GM12878 (cell line): ENCODE measurements at regions not wholly inside any gene's neighbourhood (a gene's known extent, or its start where the extent isn't known, plus 50 kb on each side); places are given as distances from the start of the nearest gene placed in this dataset.

Experiments
- ATAC-seq: fragments of 200-7000 bp; cut with Tn5 transposase; 3 replicates; pipeline ENCODE4 v1.9.1; 2020; ENCODE audit warnings: mild to moderate bottlenecking, moderate library complexity
- BruUV-seq: library from RNA; stranded (reverse); fragments of 400-500 nt; replicated peaks from 2 replicates; lab custom pipeline; 2021; lab: Mats Ljungman, UMichigan
- CTCF ChIA-PET: fragments of 300-600 bp; sonication (Branson Sonifier 250); formaldehyde crosslinking; extraction: SDS; loops from one replicate; lab custom pipeline; 2021; ENCODE audit warnings: inconsistent platforms; lab: Yijun Ruan, JAX
- POLR2A ChIA-PET: fragments of 350-600 bp; formaldehyde crosslinking; extraction: SDS; loops from one replicate; lab custom pipeline; 2021; ENCODE audit warnings: inconsistent platforms; lab: Charles Lee
- RAD21 ChIA-PET: fragments of 300-600 bp; sonication (Branson Sonifier 250); formaldehyde crosslinking; loops from one replicate; lab custom pipeline; 2023; ENCODE audit warnings: antibody characterized with exemption; ENCODE audit not compliant: unreplicated experiment; lab: Charles Lee
- SMC1A ChIA-PET: fragments of 300-600 bp; sonication (Branson Sonifier 250); formaldehyde crosslinking; loops from one replicate; lab custom pipeline; 2023; ENCODE audit not compliant: unreplicated experiment, uncharacterized antibody; lab: Charles Lee
- DNase-seq: peaks from one replicate; pipeline ENCODE4 v3.0.0-alpha.2; 2011; ENCODE audit warnings: low read depth, low spot score
- FAIRE-seq: peaks from 3 replicates; lab custom pipeline; 2011; peaks lifted over from hg19 to GRCh38; lab: Jason Lieb, UNC
- H2AFZ ChIP-seq: 2 replicates; pipeline ENCODE4 v1.6.0; 2011; ENCODE audit warnings: low read depth, low read length, control low read depth; ENCODE audit not compliant: control insufficient read depth
- H3K27ac ChIP-seq: 2 replicates; pipeline ENCODE4 v1.5.1; 2011; ENCODE audit warnings: control low read depth; ENCODE audit not compliant: control insufficient read depth, insufficient read depth
- H3K27me3 ChIP-seq, 2 experiments: replicated peaks in 1 of 2; 2 replicates each; pipeline versions ENCODE4 v1.6.0 to v1.6.1; 2011; ENCODE audit warnings: low read length in 1 of 2; ENCODE audit not compliant: control insufficient read depth in 2 of 2, insufficient read depth in 2 of 2
- H3K36me3 ChIP-seq, 2 experiments: 2 replicates each; pipeline ENCODE4 v1.5.1; 2011; ENCODE audit warnings: low read length in 1 of 2; ENCODE audit not compliant: control insufficient read depth in 2 of 2, insufficient read depth in 2 of 2
- H3K4me1 ChIP-seq: 2 replicates; pipeline ENCODE4 v1.6.1; 2011; ENCODE audit warnings: mild to moderate bottlenecking, low read length, moderate library complexity, mixed read lengths; ENCODE audit not compliant: control insufficient read depth, insufficient read depth
- H3K4me2 ChIP-seq: 2 replicates; pipeline ENCODE4 v1.6.0; 2011; ENCODE audit warnings: control low read depth; ENCODE audit not compliant: control insufficient read depth, insufficient read depth
- H3K4me3 ChIP-seq: fragments of 200-600 bp; sonication (generic); 2 replicates; pipeline ENCODE4 v1.5.1; 2016
- H3K79me2 ChIP-seq: 2 replicates; pipeline ENCODE4 v1.6.0; 2011; ENCODE audit warnings: low read length; ENCODE audit not compliant: control insufficient read depth, insufficient read depth
- H3K9ac ChIP-seq: 2 replicates; pipeline ENCODE4 v1.8.0; 2011; ENCODE audit warnings: low read length, control low read depth, mixed read lengths; ENCODE audit not compliant: control insufficient read depth, insufficient read depth
- H3K9me3 ChIP-seq: replicated peaks from 3 replicates; pipeline ENCODE4 v1.5.1; 2011; ENCODE audit warnings: mild to moderate bottlenecking, low read length; ENCODE audit not compliant: control insufficient read depth, insufficient read depth
- H4K20me1 ChIP-seq: 2 replicates; pipeline ENCODE4 v1.6.0; 2011; ENCODE audit not compliant: control insufficient read depth, insufficient read depth
- MEF2A ChIP-seq: IDR thresholded peaks from 2 replicates; pipeline ENCODE4 v1.6.1; 2011; ENCODE audit warnings: low read depth, mild to moderate bottlenecking, low read length, moderate library complexity; ENCODE audit not compliant: insufficient read depth
- MTA2 ChIP-seq: fragments of 450-650 bp; IDR thresholded peaks from 2 replicates; pipeline ENCODE4 v1.6.1; 2016; ENCODE audit warnings: low read depth, mild to moderate bottlenecking, moderate library complexity
- POLR2AphosphoS2 ChIP-seq: IDR thresholded peaks from 2 replicates; pipeline ENCODE4 v1.6.1; 2011; ENCODE audit warnings: low read depth, mild to moderate bottlenecking, low read length, improper control_type of control experiment, moderate library complexity
- RB1 ChIP-seq: fragments of 450-650 bp; formaldehyde crosslinking; IDR thresholded peaks from 2 replicates; pipeline ENCODE4 v1.6.1; 2017; ENCODE audit warnings: mild to moderate bottlenecking, borderline replicate concordance
- SPI1 ChIP-seq: IDR thresholded peaks from 2 replicates; pipeline ENCODE4 v1.6.1; 2011; ENCODE audit warnings: low read depth, mild to moderate bottlenecking, low read length, moderate library complexity, borderline replicate concordance; ENCODE audit not compliant: insufficient read depth
- TAF1 ChIP-seq: IDR thresholded peaks from 2 replicates; pipeline ENCODE4 v1.6.1; 2011; ENCODE audit warnings: mild to moderate bottlenecking, low read depth, low read length, borderline replicate concordance
- ZZZ3 ChIP-seq: IDR thresholded peaks from 2 replicates; pipeline ENCODE4 v1.6.1; 2011; ENCODE audit warnings: low read depth; ENCODE audit not compliant: control insufficient read depth, insufficient read length
- WGBS: methylation state at CpG from one replicate; pipeline ENCODE4 v1.1.6; 2016; ENCODE audit warnings: low lambda C conversion rate; ENCODE audit not compliant: insufficient replicate concordance, insufficient coverage; ENCODE audit errors: missing lambda C conversion rate; 5-methylcytosine and 5-hydroxymethylcytosine counted together
- in situ Hi-C: fragments of 300-500 bp; cut with MboI; formaldehyde crosslinking; loops from 9 replicates; pipeline ENCODE4 v1.14.3; 2018; ENCODE audit warnings: mixed read lengths
- intact Hi-C: fragments of 100-400 bp; cut with micrococcal nuclease; formaldehyde crosslinking; loops from one replicate; pipeline ENCODE4 v1.14.2; 2022; ENCODE audit not compliant: unreplicated experiment
- TF ChIP-seq, protein P1 (sequence below): fragments of 450-650 bp; IDR thresholded peaks from 2 replicates; pipeline ENCODE4 v1.6.1; 2017; ENCODE audit warnings: low read depth, mild to moderate bottlenecking, moderate library complexity
- TF ChIP-seq, protein P2 (sequence below): fragments of 150-350 bp; IDR thresholded peaks from 2 replicates; pipeline ENCODE4 v1.6.1; 2014; ENCODE audit warnings: mild to moderate bottlenecking, low read depth, low read length
- TF ChIP-seq, protein P3 (sequence below): fragments of 450-650 bp; IDR thresholded peaks from 2 replicates; pipeline ENCODE4 v1.6.1; 2017; ENCODE audit warnings: mild to moderate bottlenecking, low read depth, inconsistent platforms; ENCODE audit not compliant: poor library complexity, severe bottlenecking

DNA sequence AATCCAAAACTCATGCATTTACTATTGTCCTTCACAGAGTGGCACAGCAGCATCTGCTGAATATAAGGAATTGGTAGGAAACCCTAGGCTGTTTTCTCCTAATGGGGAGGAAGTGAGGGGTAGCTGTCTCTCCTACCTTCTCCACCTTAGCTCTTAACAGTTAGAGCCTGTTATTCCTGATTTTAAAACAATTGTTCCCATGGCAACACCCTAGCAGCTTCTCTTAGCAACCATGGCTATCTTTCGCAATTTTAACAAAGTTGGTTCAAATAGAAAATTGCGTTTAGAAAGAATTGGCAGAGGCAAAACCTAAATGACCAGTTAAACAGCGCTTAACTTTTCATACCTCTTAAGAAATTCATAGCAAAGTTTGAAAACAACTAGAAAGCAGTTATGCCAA is 603.4 kb upstream of the AUTS2 start:
- SMC1A ChIA-PET: no interaction called here
- Histone ChIP-seq H2AFZ (no peak overlapping the region), H3K9ac (no peak overlapping the region), H4K20me1 (no peaks in the 10 kb centered on the region), H3K4me3 (no peak overlapping the region), H3K4me2 (no peak overlapping the region), H3K4me1 (no peaks in the 10 kb centered on the region)
- intact Hi-C loops: no loop called here
- DNase-seq: no peak
- 56% methylated on average over 3 of the region's 3 CpGs for WGBS
- no peak for FAIRE-seq
- TF ChIP-seq, protein P1, sequence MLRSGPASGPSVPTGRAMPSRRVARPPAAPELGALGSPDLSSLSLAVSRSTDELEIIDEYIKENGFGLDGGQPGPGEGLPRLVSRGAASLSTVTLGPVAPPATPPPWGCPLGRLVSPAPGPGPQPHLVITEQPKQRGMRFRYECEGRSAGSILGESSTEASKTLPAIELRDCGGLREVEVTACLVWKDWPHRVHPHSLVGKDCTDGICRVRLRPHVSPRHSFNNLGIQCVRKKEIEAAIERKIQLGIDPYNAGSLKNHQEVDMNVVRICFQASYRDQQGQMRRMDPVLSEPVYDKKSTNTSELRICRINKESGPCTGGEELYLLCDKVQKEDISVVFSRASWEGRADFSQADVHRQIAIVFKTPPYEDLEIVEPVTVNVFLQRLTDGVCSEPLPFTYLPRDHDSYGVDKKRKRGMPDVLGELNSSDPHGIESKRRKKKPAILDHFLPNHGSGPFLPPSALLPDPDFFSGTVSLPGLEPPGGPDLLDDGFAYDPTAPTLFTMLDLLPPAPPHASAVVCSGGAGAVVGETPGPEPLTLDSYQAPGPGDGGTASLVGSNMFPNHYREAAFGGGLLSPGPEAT: no peak
- TF ChIP-seq MTA2: no peak
- TF ChIP-seq, protein P2, sequence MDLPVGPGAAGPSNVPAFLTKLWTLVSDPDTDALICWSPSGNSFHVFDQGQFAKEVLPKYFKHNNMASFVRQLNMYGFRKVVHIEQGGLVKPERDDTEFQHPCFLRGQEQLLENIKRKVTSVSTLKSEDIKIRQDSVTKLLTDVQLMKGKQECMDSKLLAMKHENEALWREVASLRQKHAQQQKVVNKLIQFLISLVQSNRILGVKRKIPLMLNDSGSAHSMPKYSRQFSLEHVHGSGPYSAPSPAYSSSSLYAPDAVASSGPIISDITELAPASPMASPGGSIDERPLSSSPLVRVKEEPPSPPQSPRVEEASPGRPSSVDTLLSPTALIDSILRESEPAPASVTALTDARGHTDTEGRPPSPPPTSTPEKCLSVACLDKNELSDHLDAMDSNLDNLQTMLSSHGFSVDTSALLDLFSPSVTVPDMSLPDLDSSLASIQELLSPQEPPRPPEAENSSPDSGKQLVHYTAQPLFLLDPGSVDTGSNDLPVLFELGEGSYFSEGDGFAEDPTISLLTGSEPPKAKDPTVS: no peak
- no peak for TF ChIP-seq SPI1
- TF ChIP-seq, protein P3, sequence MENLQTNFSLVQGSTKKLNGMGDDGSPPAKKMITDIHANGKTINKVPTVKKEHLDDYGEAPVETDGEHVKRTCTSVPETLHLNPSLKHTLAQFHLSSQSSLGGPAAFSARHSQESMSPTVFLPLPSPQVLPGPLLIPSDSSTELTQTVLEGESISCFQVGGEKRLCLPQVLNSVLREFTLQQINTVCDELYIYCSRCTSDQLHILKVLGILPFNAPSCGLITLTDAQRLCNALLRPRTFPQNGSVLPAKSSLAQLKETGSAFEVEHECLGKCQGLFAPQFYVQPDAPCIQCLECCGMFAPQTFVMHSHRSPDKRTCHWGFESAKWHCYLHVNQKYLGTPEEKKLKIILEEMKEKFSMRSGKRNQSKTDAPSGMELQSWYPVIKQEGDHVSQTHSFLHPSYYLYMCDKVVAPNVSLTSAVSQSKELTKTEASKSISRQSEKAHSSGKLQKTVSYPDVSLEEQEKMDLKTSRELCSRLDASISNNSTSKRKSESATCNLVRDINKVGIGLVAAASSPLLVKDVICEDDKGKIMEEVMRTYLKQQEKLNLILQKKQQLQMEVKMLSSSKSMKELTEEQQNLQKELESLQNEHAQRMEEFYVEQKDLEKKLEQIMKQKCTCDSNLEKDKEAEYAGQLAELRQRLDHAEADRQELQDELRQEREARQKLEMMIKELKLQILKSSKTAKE: no peak
- TF ChIP-seq TAF1: no peak
- no peak for TF ChIP-seq ZZZ3
- TF ChIP-seq MEF2A: no peak
- no peak for TF ChIP-seq RB1
- TF ChIP-seq POLR2AphosphoS2: no peak
- TF ChIP-seq, all 136 proteins: peak for 0
- ATAC-seq: no peak
- H3K27ac ChIP-seq: no peak overlapping the region
- RAD21 ChIA-PET: no interaction called here
- no peaks in the 10 kb centered on the region; the same call in 2 of the 3 replicates for H3K9me3 ChIP-seq
- BruUV-seq: no TSS peak
- no peaks in the 10 kb centered on the region for H3K27me3 ChIP-seq
- in situ Hi-C loops: no loop called here
- POLR2A ChIA-PET: no interaction called here
- CTCF ChIA-PET: no interaction called here
- H3K79me2 ChIP-seq: no peaks in the 10 kb centered on the region
- H3K36me3 ChIP-seq: no peaks in the 10 kb centered on the region
